D721Med (cell line): ENCODE measurements at regions not wholly inside any gene's neighbourhood (a gene's known extent, or its start where the extent isn't known, plus 50 kb on each side); places are given as distances from the start of the nearest gene placed in this dataset.

ENCODE experiments used
- DNase-seq: peaks from one replicate; pipeline ENCODE4 v3.0.0; 2011; ENCODE audit warnings: low spot score; ENCODE audit not compliant: insufficient read length
- FAIRE-seq: peaks from 2 replicates; lab custom pipeline; 2011; peaks lifted over from hg19 to GRCh38; lab: Jason Lieb, UNC
- CTCF ChIP-seq: IDR thresholded peaks from 2 replicates; pipeline ENCODE4 v1.5.1; 2012; ENCODE audit warnings: mild to moderate bottlenecking, control low read depth; ENCODE audit not compliant: insufficient read depth; ENCODE audit errors: missing control alignments

- TF ChIP-seq CTCF: no peak
- DNase-seq: no peak
- FAIRE-seq: no peak
These were observed 95.3 kb upstream of the MRPS30 start for GRCh38 chr5:44713446-44713845.

GRCh38 chr5:44711901-44712300 is 96.8 kb upstream of the MRPS30 start:
- TF ChIP-seq CTCF: no peak
- DNase-seq (no peak), FAIRE-seq (no peak)

- no peak for TF ChIP-seq CTCF
- no peak for FAIRE-seq
- no peak for DNase-seq
These were observed 100.1 kb upstream of the MRPS30 start for GRCh38 chr5:44708602-44709001.

- DNase-seq: no peak
- FAIRE-seq: no peak
- TF ChIP-seq CTCF: no peak
These were observed 101.0 kb upstream of the MRPS30 start for GRCh38 chr5:44707721-44708120.

GRCh38 chr5:44697025-44697424 is 111.7 kb upstream of the MRPS30 start:
- no peak for DNase-seq
- no peak for TF ChIP-seq CTCF
- FAIRE-seq: no peak

GRCh38 chr5:44695259-44695658 is 113.5 kb upstream of the MRPS30 start:
- TF ChIP-seq CTCF: no peak

GRCh38 chr5:44691802-44692201 is 116.9 kb upstream of the MRPS30 start:
- DNase-seq (no peak), FAIRE-seq (no peak)
- TF ChIP-seq CTCF: no peak

More at GRCh38 chr5:44695259-44695658, 113.5 kb upstream of the MRPS30 start:
- FAIRE-seq (no peak), DNase-seq (no peak)
